IMR-90 (cell line): ENCODE measurements at regions not wholly inside any gene's neighbourhood (a gene's known extent, or its start where the extent isn't known, plus 50 kb on each side); places are given as distances from the start of the nearest gene placed in this dataset.
"Not testable (repeated sequence)": the region's sequence is repeated elsewhere in the genome, so short reads cannot be mapped to it uniquely, and the experiment has no call there.

Experiments used
- ATAC-seq: fragments of 200-7000 bp; cut with Tn5 transposase; 2 replicates; pipeline ENCODE4 v1.9.1; 2020; ENCODE audit warnings: low read depth, mild to moderate bottlenecking, moderate library complexity
- BruUV-seq: library from RNA; stranded (reverse); fragments of 400-500 nt; replicated peaks from 2 replicates; lab custom pipeline; 2021; lab: Mats Ljungman, UMichigan
- CTCF ChIA-PET: fragments of 300-600 bp; formaldehyde crosslinking; extraction: SDS; loops from one replicate; lab custom pipeline; 2021; ENCODE audit warnings: antibody characterized with exemption; lab: Yijun Ruan, JAX
- POLR2A ChIA-PET: fragments of 300-600 bp; sonication (Branson Sonifier 250); formaldehyde crosslinking; loops from one replicate; lab custom pipeline; 2022; ENCODE audit warnings: antibody characterized with exemption; ENCODE audit not compliant: unreplicated experiment; lab: Charles Lee
- DNase-seq: peaks from one replicate; pipeline ENCODE4 v3.0.0; 2013
- H2AFZ ChIP-seq: replicated peaks from 2 replicates; pipeline ENCODE3; 2013; ENCODE audit warnings: low read length, mild to moderate bottlenecking; ENCODE audit not compliant: poor library complexity
- H2AK5ac ChIP-seq: 2 replicates; pipeline ENCODE4 v1.6.1; 2013; ENCODE audit warnings: low read depth, low read length, inconsistent platforms
- H2AK9ac ChIP-seq: replicated peaks from 2 replicates; pipeline ENCODE3; 2013; ENCODE audit warnings: mild to moderate bottlenecking, low read depth, low read length, moderate library complexity; ENCODE audit not compliant: poor library complexity
- H2BK120ac ChIP-seq: 2 replicates; pipeline ENCODE4 v1.6.1; 2013; ENCODE audit warnings: low read depth, low read length, inconsistent platforms
- H2BK15ac ChIP-seq: 3 replicates; pipeline ENCODE4 v1.6.1; 2013; ENCODE audit warnings: low read depth, low read length, inconsistent platforms
- H2BK20ac ChIP-seq: 2 replicates; pipeline ENCODE4 v1.6.1; 2013; ENCODE audit warnings: low read depth, mild to moderate bottlenecking, inconsistent platforms, low read length, moderate library complexity
- H2BK5ac ChIP-seq: 2 replicates; pipeline ENCODE4 v1.6.1; 2013; ENCODE audit warnings: mild to moderate bottlenecking, low read depth, low read length, inconsistent platforms; ENCODE audit not compliant: poor library complexity, severe bottlenecking
- H3K14ac ChIP-seq: replicated peaks from 2 replicates; pipeline ENCODE4 v1.6.1; 2013; ENCODE audit warnings: low read depth, low read length, inconsistent platforms
- H3K18ac ChIP-seq: 2 replicates; pipeline ENCODE4 v1.6.1; 2013; ENCODE audit warnings: low read depth, low read length, control low read depth
- H3K23ac ChIP-seq: 2 replicates; pipeline ENCODE4 v1.6.1; 2013; ENCODE audit warnings: low read depth, low read length, inconsistent platforms
- H3K27ac ChIP-seq: 2 replicates; pipeline ENCODE4 v1.5.1; 2013; ENCODE audit warnings: mild to moderate bottlenecking, control low read depth, low read length; ENCODE audit not compliant: insufficient read depth
- H3K27me3 ChIP-seq: 2 replicates; pipeline ENCODE4 v1.6.1; 2013; ENCODE audit warnings: low read length; ENCODE audit not compliant: control insufficient read depth, insufficient read depth
- H3K36me3 ChIP-seq: 2 replicates; pipeline ENCODE4 v1.6.1; 2013; ENCODE audit warnings: low read length, mixed read lengths; ENCODE audit not compliant: control insufficient read depth, insufficient read depth
- H3K4ac ChIP-seq: 2 replicates; pipeline ENCODE4 v1.6.1; 2013; ENCODE audit warnings: low read depth, low read length, inconsistent platforms
- H3K4me1 ChIP-seq: 2 replicates; pipeline ENCODE4 v1.6.1; 2013; ENCODE audit warnings: low read length, mixed read lengths; ENCODE audit not compliant: control insufficient read depth, insufficient read depth
- H3K4me2 ChIP-seq: 2 replicates; pipeline ENCODE4 v1.6.1; 2013; ENCODE audit warnings: low read depth, mild to moderate bottlenecking, control low read depth, low read length, moderate library complexity
- H3K4me3 ChIP-seq: 2 replicates; pipeline ENCODE4 v1.5.1; 2013; ENCODE audit warnings: low read depth, mild to moderate bottlenecking, control low read depth, low read length, moderate library complexity; ENCODE audit not compliant: insufficient read depth
- H3K56ac ChIP-seq: 2 replicates; pipeline ENCODE4 v1.6.1; 2013; ENCODE audit warnings: low read length, inconsistent platforms; ENCODE audit not compliant: insufficient read depth; ENCODE audit errors: extremely low read depth
- H3K79me1 ChIP-seq, 2 experiments: 2 replicates each; pipeline ENCODE4 v1.6.1; 2013; ENCODE audit warnings: low read length in 2 of 2, inconsistent platforms in 1 of 2, low read depth in 1 of 2
- H3K9ac ChIP-seq: 2 replicates; pipeline ENCODE4 v1.6.1; 2013; ENCODE audit warnings: low read depth, low read length, control low read depth
- H3K9me1 ChIP-seq: 2 replicates; pipeline ENCODE4 v1.6.1; 2013; ENCODE audit warnings: low read length, inconsistent platforms; ENCODE audit not compliant: insufficient read depth
- H3K9me3 ChIP-seq: 2 replicates; pipeline ENCODE4 v1.6.1; 2013; ENCODE audit warnings: low read length; ENCODE audit not compliant: control insufficient read depth, insufficient read depth
- H4K20me1 ChIP-seq: 2 replicates; pipeline ENCODE4 v1.6.1; 2013; ENCODE audit warnings: low read length, inconsistent platforms; ENCODE audit not compliant: insufficient read depth
- H4K5ac ChIP-seq: 2 replicates; pipeline ENCODE4 v1.6.1; 2013; ENCODE audit warnings: mild to moderate bottlenecking, low read depth, low read length, control low read depth
- H4K8ac ChIP-seq, 2 experiments: 2 replicates each; pipeline ENCODE4 v1.6.1; 2013; ENCODE audit warnings: low read depth in 2 of 2, low read length in 2 of 2, control low read depth in 1 of 2, inconsistent platforms in 1 of 2
- H4K91ac ChIP-seq: 2 replicates; pipeline ENCODE4 v1.6.1; 2013; ENCODE audit warnings: low read depth, low read length, inconsistent platforms; ENCODE audit not compliant: insufficient read depth
- CEBPB ChIP-seq: IDR thresholded peaks from 2 replicates; pipeline ENCODE4 v1.6.1; 2012; ENCODE audit warnings: low read depth, low read length, improper control_type of control experiment
- FOS ChIP-seq: fragments of 150-350 bp; IDR thresholded peaks from 2 replicates; pipeline ENCODE4 v1.6.1; 2016; ENCODE audit warnings: low read depth, low read length
- MAFK ChIP-seq: IDR thresholded peaks from 2 replicates; pipeline ENCODE4 v1.6.1; 2012; ENCODE audit warnings: low read depth, low read length, improper control_type of control experiment
- MAZ ChIP-seq: IDR thresholded peaks from 2 replicates; pipeline ENCODE4 v1.6.1; 2012; ENCODE audit warnings: low read depth, mild to moderate bottlenecking, low read length, improper control_type of control experiment, moderate library complexity, borderline replicate concordance
- MXI1 ChIP-seq: IDR thresholded peaks from 2 replicates; pipeline ENCODE4 v1.6.1; 2012; ENCODE audit warnings: low read depth, mild to moderate bottlenecking, low read length, moderate library complexity, borderline replicate concordance
- NFE2L2 ChIP-seq: fragments of 150-350 bp; IDR thresholded peaks from 2 replicates; pipeline ENCODE4 v1.6.1; 2016; ENCODE audit warnings: low read depth, mild to moderate bottlenecking, low read length
- RCOR1 ChIP-seq: IDR thresholded peaks from 2 replicates; pipeline ENCODE4 v1.6.1; 2012; ENCODE audit warnings: mild to moderate bottlenecking, low read length, improper control_type of control experiment; ENCODE audit not compliant: insufficient replicate concordance
- RFX5 ChIP-seq: IDR thresholded peaks from 2 replicates; pipeline ENCODE4 v1.8.0; 2012; ENCODE audit warnings: low read depth, mild to moderate bottlenecking, low read length, moderate library complexity
- WGBS, 2 experiments: methylation state at CpG; one replicate each; pipeline versions ENCODE4 v1.1.5 to v1.1.7; 2013; ENCODE audit warnings: missing lambda C conversion rate in 2 of 2; ENCODE audit not compliant: insufficient read length in 1 of 2; ENCODE audit errors: extremely low coverage in 2 of 2; 5-methylcytosine and 5-hydroxymethylcytosine counted together
- dilution Hi-C: fragments of 300-500 bp; cut with HindIII; formaldehyde crosslinking; loops from one replicate; pipeline ENCODE4 v1.14.3; 2018; ENCODE audit warnings: low sequenced_read_pairs; ENCODE audit not compliant: unreplicated experiment
- in situ Hi-C: fragments of 300-500 bp; cut with MboI; formaldehyde crosslinking; loops from 3 replicates; pipeline ENCODE4 v1.14.3; 2019; ENCODE audit warnings: low sequenced_read_pairs, inconsistent platforms, mixed read lengths
- intact Hi-C: fragments of 100-400 bp; cut with micrococcal nuclease; formaldehyde crosslinking; loops from 2 replicates; pipeline ENCODE4 v1.10.0; 2022

DNA sequence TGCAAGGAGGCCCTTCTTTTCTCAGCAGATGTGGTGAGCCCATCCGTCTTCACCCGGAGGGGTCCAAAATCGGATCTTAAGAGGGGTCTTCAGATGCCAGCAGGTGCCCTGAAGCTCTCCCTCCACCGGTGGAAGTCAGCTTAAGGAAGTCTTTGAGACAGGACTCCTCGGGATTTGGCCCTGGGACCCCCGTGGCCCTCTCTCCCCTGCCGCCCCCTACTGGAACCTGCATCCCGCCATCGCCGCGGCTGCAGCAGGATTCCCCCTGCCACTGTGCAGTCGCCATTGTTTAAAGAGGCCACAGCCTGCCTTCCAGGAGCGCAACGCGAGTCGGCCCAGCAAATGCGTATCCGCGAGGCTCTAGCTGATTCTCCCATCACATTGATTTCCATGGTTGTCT is 292.5 kb upstream of the ZNF337 start:
- Histone ChIP-seq H3K27me3 (peaks cover 7% of the 10 kb centered on the region; the same call in 1 of the 2 replicates), H3K9me3 (no peaks in the 10 kb centered on the region), H2AK9ac (no peak overlapping the region), H3K36me3 (no peaks in the 10 kb centered on the region), H2BK5ac (no peak overlapping the region), H2AFZ (no peak overlapping the region), H3K9me1 (no peaks in the 10 kb centered on the region), H3K14ac (no peak overlapping the region), H2BK120ac (no peak overlapping the region), H3K4me1 (no peaks in the 10 kb centered on the region), H2BK15ac (no peak overlapping the region), H2AK5ac (no peak overlapping the region), H4K8ac (no peak overlapping the region), H3K56ac (no peak overlapping the region), H4K20me1 (no peaks in the 10 kb centered on the region), H3K4ac (no peak overlapping the region), H3K27ac (no peak overlapping the region), H3K18ac (no peak overlapping the region), H3K79me1 (no peaks in the 10 kb centered on the region), H4K91ac (no peak overlapping the region), H3K4me2 (no peak overlapping the region), H2BK20ac (no peak overlapping the region), H3K9ac (no peak overlapping the region), H4K5ac (no peak overlapping the region), H3K23ac (no peak overlapping the region), H3K4me3 (no peak overlapping the region)
- whole genome bisulfite sequencing, 2 experiments: 95% methylated on average over 11 of the region's 19 CpGs; no CpG with 5 or more reads in 1 of the 2 experiments
- BruUV-seq: no TSS peak
- DNase-seq: no peak
- TF ChIP-seq NFE2L2: no peak
- no peak for TF ChIP-seq MXI1
- no peak for TF ChIP-seq FOS
- TF ChIP-seq RCOR1: no peak
- no peak for TF ChIP-seq CEBPB
- TF ChIP-seq RFX5: no peak
- no peak for TF ChIP-seq MAZ
- TF ChIP-seq MAFK: no peak
- in situ Hi-C loops: loop anchor here (25.0 kb wide), 5 partner anchors 127 to 827 kb away; partner anchors contain the start of gene ZNF337
- dilution Hi-C loops: no loop called here
- ChIA-PET POLR2A (no interaction called here), CTCF (no interaction called here)
- no peak for ATAC-seq
- intact Hi-C loops: no loop called here

DNA sequence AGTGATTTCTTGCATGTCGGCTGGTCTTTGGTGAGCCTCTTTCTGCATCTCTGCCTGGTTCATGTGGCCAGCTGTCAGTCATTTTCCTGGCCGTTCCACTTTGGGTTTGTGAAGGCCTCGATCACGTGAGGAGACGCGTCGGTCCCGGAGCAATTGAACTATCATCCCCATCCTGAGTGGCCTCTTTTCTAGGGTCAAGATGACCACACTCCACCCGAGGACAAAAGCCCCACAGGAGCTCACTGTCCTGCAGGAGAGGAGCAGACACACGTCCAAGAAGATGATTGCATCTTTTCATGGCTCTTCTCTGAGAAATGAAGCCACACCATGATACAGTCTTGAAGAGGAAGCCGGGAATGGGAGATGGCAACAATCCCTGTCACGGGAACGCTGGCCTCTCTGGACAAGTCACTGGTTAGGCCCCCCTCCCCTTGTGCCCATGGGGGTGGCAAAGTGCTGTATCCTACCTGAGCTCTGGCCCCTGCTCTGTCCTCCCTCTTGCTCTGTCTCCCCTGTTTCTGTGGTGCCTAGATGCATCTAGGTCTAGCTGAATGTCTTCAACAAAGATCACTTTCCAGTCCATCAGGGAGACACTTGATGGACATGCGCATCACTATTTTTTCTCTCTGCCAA is 291.4 kb upstream of the ZNF337 start:
- intact Hi-C loops, H3K4ac ChIP-seq, H2AK5ac ChIP-seq, H3K14ac ChIP-seq, DNase-seq, H3K56ac ChIP-seq, H2BK15ac ChIP-seq, H2AK9ac ChIP-seq, H3K27me3 ChIP-seq, dilution Hi-C loops, H3K4me2 ChIP-seq, H3K4me3 ChIP-seq, H4K20me1 ChIP-seq, H4K5ac ChIP-seq, ATAC-seq, H3K23ac ChIP-seq, H2BK120ac ChIP-seq, H3K4me1 ChIP-seq, H2BK20ac ChIP-seq, H4K8ac ChIP-seq, H3K27ac ChIP-seq, H3K18ac ChIP-seq, H4K91ac ChIP-seq, POLR2A ChIA-PET, H3K36me3 ChIP-seq, H3K9ac ChIP-seq, H3K9me3 ChIP-seq, H2BK5ac ChIP-seq, BruUV-seq, CTCF ChIA-PET, H3K79me1 ChIP-seq, H2AFZ ChIP-seq, H3K9me1 ChIP-seq: not testable (repeated sequence)
- in situ Hi-C loops: loop anchor here (25.0 kb wide), 5 partner anchors 126 to 826 kb away; partner anchors contain the start of gene ZNF337
- 97% methylated on average over 6 of the region's 14 CpGs; no CpG with 5 or more reads in 1 of the 2 experiments for WGBS, 2 experiments
